ENCODE measurements at regions not wholly inside any gene's neighbourhood (a gene's known extent, or its start where the extent isn't known, plus 50 kb on each side); places are given as distances from the start of the nearest gene placed in this dataset.

- TF ChIP-seq, protein P1, sequence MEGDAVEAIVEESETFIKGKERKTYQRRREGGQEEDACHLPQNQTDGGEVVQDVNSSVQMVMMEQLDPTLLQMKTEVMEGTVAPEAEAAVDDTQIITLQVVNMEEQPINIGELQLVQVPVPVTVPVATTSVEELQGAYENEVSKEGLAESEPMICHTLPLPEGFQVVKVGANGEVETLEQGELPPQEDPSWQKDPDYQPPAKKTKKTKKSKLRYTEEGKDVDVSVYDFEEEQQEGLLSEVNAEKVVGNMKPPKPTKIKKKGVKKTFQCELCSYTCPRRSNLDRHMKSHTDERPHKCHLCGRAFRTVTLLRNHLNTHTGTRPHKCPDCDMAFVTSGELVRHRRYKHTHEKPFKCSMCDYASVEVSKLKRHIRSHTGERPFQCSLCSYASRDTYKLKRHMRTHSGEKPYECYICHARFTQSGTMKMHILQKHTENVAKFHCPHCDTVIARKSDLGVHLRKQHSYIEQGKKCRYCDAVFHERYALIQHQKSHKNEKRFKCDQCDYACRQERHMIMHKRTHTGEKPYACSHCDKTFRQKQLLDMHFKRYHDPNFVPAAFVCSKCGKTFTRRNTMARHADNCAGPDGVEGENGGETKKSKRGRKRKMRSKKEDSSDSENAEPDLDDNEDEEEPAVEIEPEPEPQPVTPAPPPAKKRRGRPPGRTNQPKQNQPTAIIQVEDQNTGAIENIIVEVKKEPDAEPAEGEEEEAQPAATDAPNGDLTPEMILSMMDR (IDR thresholded peaks at IDR 0.05 in 8 of 11, conservative IDR thresholded peaks at IDR 0.05 in 3 of 11), result no peak
- TF ChIP-seq POLR2AphosphoS5 (IDR thresholded peaks at IDR 0.05) (no peak), POLR2A (IDR thresholded peaks at IDR 0.05) (no peak)
Measured at GRCh38 chr15:38186507-38186906, 66.1 kb upstream of the SPRED1 start.

Data from spleen (tissue), 7 donors.